ENCODE measurements at regions not wholly inside any gene's neighbourhood (a gene's known extent, or its start where the extent isn't known, plus 50 kb on each side); places are given as distances from the start of the nearest gene placed in this dataset.

DNA sequence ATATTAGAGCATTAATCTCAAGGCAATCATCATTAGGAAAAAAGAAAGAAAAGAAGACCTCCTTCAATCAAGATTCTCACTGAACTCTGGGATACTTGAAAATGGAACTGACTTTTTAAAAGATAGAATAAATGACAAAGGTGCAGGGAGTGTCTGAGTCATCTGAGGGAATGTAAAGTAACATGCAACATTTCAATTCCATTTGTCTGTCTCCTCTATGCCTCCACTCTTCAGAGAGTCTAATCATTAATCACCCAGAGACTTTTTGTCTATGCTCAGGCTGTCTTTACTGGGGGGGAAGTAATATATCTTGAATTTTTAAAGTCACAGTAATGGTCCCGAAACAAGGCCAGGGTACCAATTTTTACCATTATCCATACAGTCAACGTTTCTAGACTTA lies 55.0 kb upstream of the PACRGL start:
- CTCF ChIA-PET: no interaction called here

More for the DNA sequence above, 55.0 kb upstream of the PACRGL start:
- no peak overlapping the region for H2AFZ ChIP-seq (replicated peaks; ENCODE audit: low read length, poor library complexity)
- BruUV-seq (replicated peaks): no TSS peak
- no peaks in the 10 kb centered on the region for H3K36me3 ChIP-seq (ENCODE audit: control insufficient read depth, insufficient read depth, low read length)
- no peaks in the 10 kb centered on the region for H3K4me1 ChIP-seq (ENCODE audit: control insufficient read depth, insufficient read depth, low read length)
- no peak overlapping the region for H3K56ac ChIP-seq (ENCODE audit: extremely low read depth, insufficient read depth, low read length)
- no peaks in the 10 kb centered on the region for H3K9me1 ChIP-seq (ENCODE audit: insufficient read depth, low read length)
- dilution Hi-C loops (cut with HindIII; ENCODE audit: low sequenced_read_pairs, unreplicated experiment) (no loop called here), intact Hi-C loops (cut with micrococcal nuclease) (no loop called here), in situ Hi-C loops (cut with MboI; ENCODE audit: low sequenced_read_pairs) (no loop called here)
- H3K9ac ChIP-seq (ENCODE audit: low read depth, low read length): no peak overlapping the region
- no peak overlapping the region for H2BK120ac ChIP-seq (ENCODE audit: low read depth, low read length)
- H2BK15ac ChIP-seq (ENCODE audit: low read depth, low read length): no peak overlapping the region
- H2BK5ac ChIP-seq (ENCODE audit: low read depth, low read length, poor library complexity, severe bottlenecking): no peak overlapping the region
- no peak for TF ChIP-seq RCOR1 (IDR thresholded peaks at IDR 0.05; ENCODE audit: insufficient replicate concordance, low read length)
- TF ChIP-seq, protein P1, sequence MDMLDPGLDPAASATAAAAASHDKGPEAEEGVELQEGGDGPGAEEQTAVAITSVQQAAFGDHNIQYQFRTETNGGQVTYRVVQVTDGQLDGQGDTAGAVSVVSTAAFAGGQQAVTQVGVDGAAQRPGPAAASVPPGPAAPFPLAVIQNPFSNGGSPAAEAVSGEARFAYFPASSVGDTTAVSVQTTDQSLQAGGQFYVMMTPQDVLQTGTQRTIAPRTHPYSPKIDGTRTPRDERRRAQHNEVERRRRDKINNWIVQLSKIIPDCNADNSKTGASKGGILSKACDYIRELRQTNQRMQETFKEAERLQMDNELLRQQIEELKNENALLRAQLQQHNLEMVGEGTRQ (IDR thresholded peaks at IDR 0.05; ENCODE audit: low read depth, low read length): no peak
- TF ChIP-seq POLR2A (IDR thresholded peaks at IDR 0.05; ENCODE audit: low read depth, low read length): no peak
- TF ChIP-seq NFE2L2 (IDR thresholded peaks at IDR 0.05; ENCODE audit: low read depth, low read length): no peak
- TF ChIP-seq RFX5 (IDR thresholded peaks at IDR 0.05; ENCODE audit: low read depth, low read length): no peak
- TF ChIP-seq MAZ (IDR thresholded peaks at IDR 0.05; ENCODE audit: borderline replicate concordance, low read depth, low read length): no peak
- TF ChIP-seq, protein P2, sequence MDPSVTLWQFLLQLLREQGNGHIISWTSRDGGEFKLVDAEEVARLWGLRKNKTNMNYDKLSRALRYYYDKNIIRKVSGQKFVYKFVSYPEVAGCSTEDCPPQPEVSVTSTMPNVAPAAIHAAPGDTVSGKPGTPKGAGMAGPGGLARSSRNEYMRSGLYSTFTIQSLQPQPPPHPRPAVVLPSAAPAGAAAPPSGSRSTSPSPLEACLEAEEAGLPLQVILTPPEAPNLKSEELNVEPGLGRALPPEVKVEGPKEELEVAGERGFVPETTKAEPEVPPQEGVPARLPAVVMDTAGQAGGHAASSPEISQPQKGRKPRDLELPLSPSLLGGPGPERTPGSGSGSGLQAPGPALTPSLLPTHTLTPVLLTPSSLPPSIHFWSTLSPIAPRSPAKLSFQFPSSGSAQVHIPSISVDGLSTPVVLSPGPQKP (IDR thresholded peaks at IDR 0.05; ENCODE audit: borderline replicate concordance, low read depth, low read length): no peak
- TF ChIP-seq CHD1 (IDR thresholded peaks at IDR 0.05; ENCODE audit: low read depth, low read length): no peak
- no peak for TF ChIP-seq CEBPB (IDR thresholded peaks at IDR 0.05; ENCODE audit: low read depth, low read length)
- TF ChIP-seq FOS (IDR thresholded peaks at IDR 0.05; ENCODE audit: low read depth, low read length): no peak
- no peak for TF ChIP-seq SMC3 (IDR thresholded peaks at IDR 0.05; ENCODE audit: low read depth, low read length)
- TF ChIP-seq MAFK (IDR thresholded peaks at IDR 0.05; ENCODE audit: low read depth, low read length): no peak
- TF ChIP-seq MXI1 (IDR thresholded peaks at IDR 0.05; ENCODE audit: borderline replicate concordance, low read depth, low read length): no peak
- no peak for TF ChIP-seq BHLHE40 (IDR thresholded peaks at IDR 0.05; ENCODE audit: low read depth, low read length)
- no peaks in the 10 kb centered on the region for H3K27me3 ChIP-seq (ENCODE audit: control insufficient read depth, insufficient read depth, low read length)
- POLR2A ChIA-PET (ENCODE audit: unreplicated experiment): no interaction called here
- no peak overlapping the region for H3K4me2 ChIP-seq (ENCODE audit: low read depth, low read length)
- no peak overlapping the region for H3K18ac ChIP-seq (ENCODE audit: low read depth, low read length)
- H2AK9ac ChIP-seq (replicated peaks; ENCODE audit: low read depth, low read length, poor library complexity): no peak overlapping the region
- DNase-seq: no peak
- no peak overlapping the region for H2AK5ac ChIP-seq (ENCODE audit: low read depth, low read length)
- H4K91ac ChIP-seq (ENCODE audit: insufficient read depth, low read depth, low read length): no peak overlapping the region
- no peak for ATAC-seq (ENCODE audit: low read depth)
- no peaks in the 10 kb centered on the region for H4K20me1 ChIP-seq (ENCODE audit: insufficient read depth, low read length)
- H3K4me3 ChIP-seq (ENCODE audit: insufficient read depth, low read depth, low read length): no peak overlapping the region
- no peaks in the 10 kb centered on the region for H3K79me1 ChIP-seq (ENCODE audit: low read depth in 1 of 2, low read length in 2 of 2)
- H3K27ac ChIP-seq (ENCODE audit: insufficient read depth, low read length): no peak overlapping the region
- H3K23ac ChIP-seq (ENCODE audit: low read depth, low read length): no peak overlapping the region
- H4K5ac ChIP-seq (ENCODE audit: low read depth, low read length): no peak overlapping the region
- no peak overlapping the region for H3K4ac ChIP-seq (ENCODE audit: low read depth, low read length)
- no peaks in the 10 kb centered on the region for H3K9me3 ChIP-seq (ENCODE audit: control insufficient read depth, insufficient read depth, low read length)
- H4K8ac ChIP-seq (ENCODE audit: low read depth in 2 of 2, low read length in 2 of 2): no peak overlapping the region
- no peak overlapping the region for H2BK20ac ChIP-seq (ENCODE audit: low read depth, low read length)
- no CpG with 5 or more reads among the region's 2 CpGs for WGBS, 2 experiments (ENCODE audit: extremely low coverage in 2 of 2, insufficient read length in 1 of 2)
- H3K14ac ChIP-seq (replicated peaks; ENCODE audit: low read depth, low read length): no peak overlapping the region
